ENCODE measurements at regions not wholly inside any gene's neighbourhood (a gene's known extent, or its start where the extent isn't known, plus 50 kb on each side); places are given as distances from the start of the nearest gene placed in this dataset.

GRCh38 chr4:63553123-63553522 is 856.1 kb downstream of the TECRL start:
- Mint-ChIP-seq H3K27me3 (ENCODE audit: low read depth) (no peaks in the 10 kb centered on the region), H3K4me3 (no peak overlapping the region), H3K27ac (no peak overlapping the region), H3K4me1 (no peaks in the 10 kb centered on the region), H3K9me3 (peaks cover under 1 to 1% of the 10 kb centered on the region in 2 experiments; a peak in 2 of 5 replicates), H3K36me3 (ENCODE audit: insufficient read depth in 1 of 3, low read depth in 3 of 3) (no peaks in the 10 kb centered on the region; a peak in 1 of 7 replicates)
- no peak overlapping the region for H3K4ac ChIP-seq (ENCODE audit: low read depth, low read length)
- H3K27me3 ChIP-seq (ENCODE audit: insufficient read depth, low read length): no peaks in the 10 kb centered on the region
- no peak overlapping the region for H3T11ph ChIP-seq (ENCODE audit: low read length)
- H2BK12ac ChIP-seq (ENCODE audit: insufficient read length, low read depth, low read length): no peak overlapping the region
- no peak overlapping the region for H4K8ac ChIP-seq (replicated peaks; ENCODE audit: insufficient read length, low read depth, low read length)
- no peak overlapping the region for H2BK20ac ChIP-seq (ENCODE audit: low read depth, low read length, poor library complexity, severe bottlenecking)
- H2AK5ac ChIP-seq (ENCODE audit: insufficient read length, low read length): no peak overlapping the region
- H3K14ac ChIP-seq (ENCODE audit: insufficient read depth, low read length): no peak overlapping the region
- no peak overlapping the region for H4K5ac ChIP-seq (ENCODE audit: insufficient read length, low read depth, low read length)
- H3K56ac ChIP-seq (ENCODE audit: insufficient read length, low read depth, low read length): no peak overlapping the region
- H3K23ac ChIP-seq (ENCODE audit: insufficient read length, low read depth, low read length): no peak overlapping the region
- H3K4me2 ChIP-seq (ENCODE audit: insufficient read depth, insufficient read length, low read length): no peak overlapping the region
- H4K20me1 ChIP-seq (ENCODE audit: control insufficient read depth, insufficient read depth, insufficient read length): no peaks in the 10 kb centered on the region
- no peaks in the 10 kb centered on the region for H3K9me3 ChIP-seq (ENCODE audit: control insufficient read depth, low read depth, low read length)
- no peak overlapping the region for H2AFZ ChIP-seq (ENCODE audit: low read length)
- H3K27ac ChIP-seq (ENCODE audit: insufficient read length, low read depth, low read length): no peak overlapping the region
- no peaks in the 10 kb centered on the region for H3K79me2 ChIP-seq (ENCODE audit: insufficient read depth, low read length)
- no peak for TF ChIP-seq CTCF (conservative IDR thresholded peaks at IDR 0.05)
- H2BK120ac ChIP-seq (ENCODE audit: low read depth, low read length, poor library complexity, severe bottlenecking): no peak overlapping the region
- H2BK15ac ChIP-seq (ENCODE audit: low read depth, low read length): no peak overlapping the region
- no peaks in the 10 kb centered on the region for H3K23me2 ChIP-seq (ENCODE audit: insufficient read length, low read depth, low read length, poor library complexity, severe bottlenecking)
- H3K18ac ChIP-seq (ENCODE audit: insufficient read length, low read depth, low read length): no peak overlapping the region
- H4K91ac ChIP-seq (ENCODE audit: insufficient read length, low read depth, low read length): no peak overlapping the region
- no peaks in the 10 kb centered on the region for H3K79me1 ChIP-seq (ENCODE audit: insufficient read depth, low read depth, low read length, poor library complexity, severe bottlenecking)
- no peak for DNase-seq
- H3K4me1 ChIP-seq (ENCODE audit: insufficient read depth, low read length): no peaks in the 10 kb centered on the region
- no peak overlapping the region for H2BK5ac ChIP-seq (ENCODE audit: insufficient read length, low read length)
- H3K9ac ChIP-seq (ENCODE audit: extremely low read depth, insufficient read length, low read length): no peak overlapping the region

Measured in H9 (cell line).